Endodermal cell (in vitro differentiated cells): ENCODE measurements at regions not wholly inside any gene's neighbourhood (a gene's known extent, or its start where the extent isn't known, plus 50 kb on each side); places are given as distances from the start of the nearest gene placed in this dataset.

Source experiments
- DNase-seq: peaks from one replicate; pipeline ENCODE4 v3.0.0-alpha.2; 2017
- H3K27ac ChIP-seq: 2 replicates; pipeline ENCODE4 v1.5.1; 2013; ENCODE audit warnings: mild to moderate bottlenecking, low read depth, low read length, moderate library complexity
- H3K27me3 ChIP-seq: 2 replicates; pipeline ENCODE4 v1.6.1; 2013; ENCODE audit warnings: mild to moderate bottlenecking, low read length, moderate library complexity; ENCODE audit not compliant: insufficient read depth, control insufficient read depth, poor library complexity, severe bottlenecking
- H3K36me3 ChIP-seq: 2 replicates; pipeline ENCODE4 v1.7.0; 2013; ENCODE audit warnings: mild to moderate bottlenecking, low read length, moderate library complexity; ENCODE audit not compliant: control insufficient read depth, insufficient read depth
- H3K4me1 ChIP-seq: one replicate; pipeline ENCODE4 v1.7.0; 2013; ENCODE audit warnings: low read length; ENCODE audit not compliant: control insufficient read depth, insufficient read depth
- H3K4me3 ChIP-seq: 2 replicates; pipeline ENCODE4 v1.5.1; 2013; ENCODE audit warnings: mild to moderate bottlenecking, low read length, moderate library complexity
- H3K9ac ChIP-seq: 2 replicates; pipeline ENCODE4 v1.6.1; 2013; ENCODE audit warnings: mild to moderate bottlenecking, low read length, moderate library complexity; ENCODE audit not compliant: poor library complexity, severe bottlenecking; ENCODE audit errors: extremely low read depth
- H3K9me3 ChIP-seq: 2 replicates; pipeline ENCODE4 v1.6.1; 2013; ENCODE audit warnings: mild to moderate bottlenecking, low read length, moderate library complexity; ENCODE audit not compliant: control insufficient read depth
- H3K27ac Mint-ChIP-seq: 2 replicates; pipeline ENCODE4 v1.8.0; 2020; ENCODE audit warnings: mixed read lengths
- H3K27me3 Mint-ChIP-seq: 2 replicates; pipeline ENCODE4 v1.8.0; 2021; ENCODE audit warnings: mild to moderate bottlenecking, mixed read lengths; ENCODE audit not compliant: insufficient read depth
- H3K36me3 Mint-ChIP-seq: 2 replicates; pipeline ENCODE4 v1.8.0; 2020; ENCODE audit warnings: low read depth, mixed read lengths
- H3K4me1 Mint-ChIP-seq: 2 replicates; pipeline ENCODE4 v1.8.0; 2020; ENCODE audit warnings: mixed read lengths
- H3K4me3 Mint-ChIP-seq: 2 replicates; pipeline ENCODE4 v1.8.0; 2020; ENCODE audit warnings: mild to moderate bottlenecking, moderate library complexity, mixed read lengths
- H3K9me3 Mint-ChIP-seq: 2 replicates; pipeline ENCODE4 v1.8.0; 2020; ENCODE audit warnings: mild to moderate bottlenecking, mixed read lengths
- WGBS, 2 experiments: methylation state at CpG; one replicate each; pipeline versions ENCODE4 v1.1.5 to v1.1.7; 2013; ENCODE audit warnings: missing lambda C conversion rate in 2 of 2, mixed read lengths in 1 of 2; ENCODE audit not compliant: insufficient coverage in 1 of 2, insufficient read length in 1 of 2; 5-methylcytosine and 5-hydroxymethylcytosine counted together
- TF ChIP-seq, protein P1 (sequence below): fragments of 200-600 bp; sonication (generic); conservative IDR thresholded peaks from 2 replicates; pipeline ENCODE4 v1.5.0; 2021; ENCODE audit warnings: antibody characterized with exemption, mild to moderate bottlenecking

DNA sequence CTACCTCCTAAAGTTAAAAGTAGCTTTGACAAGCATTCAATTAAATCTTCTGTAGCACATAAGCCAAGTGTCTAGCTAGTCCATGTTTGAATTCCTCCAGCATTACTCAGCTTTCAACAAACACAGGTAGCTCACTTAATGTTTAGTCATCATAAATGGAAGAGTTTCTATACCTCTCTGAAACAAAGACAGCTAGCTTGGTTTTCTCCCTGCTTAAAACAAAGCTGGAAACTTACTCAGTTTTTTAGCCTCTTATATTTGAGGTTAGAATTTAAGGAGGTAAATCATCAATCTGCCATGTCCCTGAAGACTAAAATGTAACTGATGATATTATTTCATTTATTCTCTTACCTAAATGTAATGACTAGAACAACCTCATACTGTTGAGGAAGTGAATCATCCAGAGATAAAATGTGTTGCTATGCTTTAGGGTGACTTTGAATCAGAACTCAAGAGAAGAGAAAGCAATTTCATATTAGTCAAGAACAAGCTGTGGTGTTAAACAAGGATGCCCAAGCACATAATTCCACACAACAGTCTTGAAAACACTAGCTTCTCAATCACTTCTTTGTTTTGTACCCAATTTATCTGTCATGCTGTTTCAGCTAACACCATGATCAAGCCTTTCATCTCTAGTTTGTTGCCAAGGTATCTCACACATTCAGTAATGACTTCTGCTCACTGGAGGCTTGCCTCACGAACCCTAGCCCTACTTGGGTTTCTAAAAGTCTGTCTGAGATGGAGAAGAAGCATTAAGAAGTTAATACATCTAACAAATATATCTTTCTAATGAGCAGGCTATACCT, 251.9 kb downstream of the EPM2A start:
- peaks cover 3% of the 10 kb centered on the region for H3K9me3 Mint-ChIP-seq
- no peak overlapping the region for H3K27ac ChIP-seq
- H3K4me1 Mint-ChIP-seq: peaks cover 17% of the 10 kb centered on the region

DNA sequence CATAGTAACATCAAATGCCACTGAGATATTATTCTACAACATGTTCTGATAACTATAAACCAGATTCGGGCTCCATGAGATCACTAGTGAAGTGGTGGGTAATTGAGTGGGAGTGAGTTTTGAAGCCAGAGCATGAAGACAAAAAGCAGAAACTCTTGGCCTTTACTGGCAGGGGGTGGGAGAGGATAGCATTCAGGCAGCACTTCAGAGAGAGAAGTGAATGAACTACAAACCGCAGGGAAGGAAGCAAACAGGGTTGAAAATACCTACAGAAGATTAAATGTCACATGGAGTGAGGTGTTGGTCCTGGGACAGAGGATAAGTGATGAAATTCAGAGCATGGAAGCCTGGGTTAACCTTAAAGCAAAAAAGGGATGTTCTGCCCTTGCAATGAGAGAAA, 250.0 kb downstream of the EPM2A start:
- no peaks in the 10 kb centered on the region for H3K36me3 Mint-ChIP-seq
- whole genome bisulfite sequencing, 2 experiments: 38 to 70% methylated on average over 1 to 2 of the region's 2 CpGs
- no peak for DNase-seq
- H3K4me3 ChIP-seq: no peak overlapping the region
- H3K9ac ChIP-seq: no peak overlapping the region
- H3K27ac ChIP-seq: no peak overlapping the region
- H3K27ac Mint-ChIP-seq: no peak overlapping the region
- TF ChIP-seq, protein P1, sequence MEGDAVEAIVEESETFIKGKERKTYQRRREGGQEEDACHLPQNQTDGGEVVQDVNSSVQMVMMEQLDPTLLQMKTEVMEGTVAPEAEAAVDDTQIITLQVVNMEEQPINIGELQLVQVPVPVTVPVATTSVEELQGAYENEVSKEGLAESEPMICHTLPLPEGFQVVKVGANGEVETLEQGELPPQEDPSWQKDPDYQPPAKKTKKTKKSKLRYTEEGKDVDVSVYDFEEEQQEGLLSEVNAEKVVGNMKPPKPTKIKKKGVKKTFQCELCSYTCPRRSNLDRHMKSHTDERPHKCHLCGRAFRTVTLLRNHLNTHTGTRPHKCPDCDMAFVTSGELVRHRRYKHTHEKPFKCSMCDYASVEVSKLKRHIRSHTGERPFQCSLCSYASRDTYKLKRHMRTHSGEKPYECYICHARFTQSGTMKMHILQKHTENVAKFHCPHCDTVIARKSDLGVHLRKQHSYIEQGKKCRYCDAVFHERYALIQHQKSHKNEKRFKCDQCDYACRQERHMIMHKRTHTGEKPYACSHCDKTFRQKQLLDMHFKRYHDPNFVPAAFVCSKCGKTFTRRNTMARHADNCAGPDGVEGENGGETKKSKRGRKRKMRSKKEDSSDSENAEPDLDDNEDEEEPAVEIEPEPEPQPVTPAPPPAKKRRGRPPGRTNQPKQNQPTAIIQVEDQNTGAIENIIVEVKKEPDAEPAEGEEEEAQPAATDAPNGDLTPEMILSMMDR: no peak
- H3K9me3 ChIP-seq: no peaks in the 10 kb centered on the region
- peaks cover 7% of the 10 kb centered on the region for H3K27me3 ChIP-seq
- no peaks in the 10 kb centered on the region for H3K9me3 Mint-ChIP-seq
- H3K4me1 ChIP-seq: peaks cover 9% of the 10 kb centered on the region
- H3K27me3 Mint-ChIP-seq: peaks cover 12% of the 10 kb centered on the region
- H3K4me1 Mint-ChIP-seq: peaks cover 17% of the 10 kb centered on the region
- H3K4me3 Mint-ChIP-seq: no peak overlapping the region
- H3K36me3 ChIP-seq: no peaks in the 10 kb centered on the region

More for the DNA sequence above, 251.9 kb downstream of the EPM2A start:
- H3K27me3 ChIP-seq: no peaks in the 10 kb centered on the region
- H3K36me3 ChIP-seq: no peaks in the 10 kb centered on the region
- H3K4me1 ChIP-seq: peaks cover 9% of the 10 kb centered on the region
- TF ChIP-seq, protein P1: no peak
- peaks cover 4% of the 10 kb centered on the region for H3K27me3 Mint-ChIP-seq
- 80% methylated on average over 1 of the region's 1 CpG; no CpG with 5 or more reads in 1 of the 2 experiments for WGBS, 2 experiments
- H3K36me3 Mint-ChIP-seq: no peaks in the 10 kb centered on the region
- H3K9ac ChIP-seq: no peak overlapping the region
- H3K4me3 ChIP-seq: no peak overlapping the region
- peaks cover 14% of the 10 kb centered on the region for H3K9me3 ChIP-seq
- H3K4me3 Mint-ChIP-seq: no peak overlapping the region
- no peak for DNase-seq
- H3K27ac Mint-ChIP-seq: no peak overlapping the region

DNA sequence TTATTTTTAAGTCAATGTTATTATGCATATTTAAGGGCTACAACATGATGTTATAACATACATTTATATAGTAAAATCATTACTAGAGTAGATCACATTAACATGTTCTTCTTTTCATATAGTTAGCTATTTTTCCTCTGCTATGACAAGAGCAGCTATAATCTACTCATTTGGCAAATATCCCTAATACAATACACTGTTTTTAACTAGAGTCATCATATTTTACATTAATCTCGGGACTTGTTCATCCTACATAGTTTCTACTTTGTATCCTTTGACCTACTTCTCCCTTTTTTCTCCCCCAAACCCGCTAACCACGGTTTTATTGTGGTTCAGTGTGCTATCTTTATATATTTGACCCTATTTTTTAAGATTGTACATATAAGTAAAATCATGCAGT, 249.0 kb downstream of the EPM2A start:
- no peaks in the 10 kb centered on the region for H3K36me3 Mint-ChIP-seq
- H3K9ac ChIP-seq: no peak overlapping the region
- no peak overlapping the region for H3K4me3 ChIP-seq
- DNase-seq: no peak
- H3K9me3 Mint-ChIP-seq: no peaks in the 10 kb centered on the region
- H3K9me3 ChIP-seq: no peaks in the 10 kb centered on the region
- TF ChIP-seq, protein P1: no peak
- peaks cover 9% of the 10 kb centered on the region for H3K4me1 ChIP-seq
- peaks cover 20% of the 10 kb centered on the region for H3K27me3 Mint-ChIP-seq
- H3K27me3 ChIP-seq: peaks cover 12% of the 10 kb centered on the region
- no peak overlapping the region for H3K27ac ChIP-seq
- no peak overlapping the region for H3K4me3 Mint-ChIP-seq
- 90% methylated on average over 3 of the region's 3 CpGs; no CpG with 5 or more reads in 1 of the 2 experiments for WGBS, 2 experiments
- H3K27ac Mint-ChIP-seq: no peak overlapping the region
- H3K4me1 Mint-ChIP-seq: peaks cover 17% of the 10 kb centered on the region
- no peaks in the 10 kb centered on the region for H3K36me3 ChIP-seq
